ENCODE measurements at regions not wholly inside any gene's neighbourhood (a gene's known extent, or its start where the extent isn't known, plus 50 kb on each side); places are given as distances from the start of the nearest gene placed in this dataset.
A peak's percentile ranks its signal among the peaks of the same experiment; 100 is the strongest.

DNA sequence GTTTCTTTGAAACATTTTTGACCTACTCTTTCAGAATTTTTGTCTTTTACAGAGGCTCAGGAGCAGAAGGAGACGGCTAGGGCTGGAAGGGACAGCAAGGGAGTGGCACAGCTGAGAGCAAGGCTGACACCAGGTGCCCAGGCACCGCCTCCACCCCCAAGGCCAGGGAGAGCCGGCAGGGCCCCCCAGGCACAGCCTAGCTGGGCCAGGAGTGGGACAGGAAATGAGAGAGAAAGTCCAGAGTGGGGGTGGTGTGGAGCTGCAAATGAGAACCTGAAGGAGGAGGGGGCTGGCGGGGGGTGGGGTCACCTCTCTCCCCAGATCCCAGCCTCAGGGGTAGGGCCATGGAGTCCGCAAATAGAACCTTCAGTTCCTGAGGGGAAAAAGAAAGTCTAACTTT, 236.7 kb downstream of the CDC5L start:
- DNase-seq (ENCODE audit: low read depth), result no peak
- no peak for TF ChIP-seq CTCF (conservative IDR thresholded peaks at IDR 0.05; ENCODE audit: low read depth, low read length)
- no peak overlapping the region for H3K4me3 ChIP-seq (ENCODE audit: low read depth, low read length)

- no peak for TF ChIP-seq CTCF (conservative IDR thresholded peaks at IDR 0.05; ENCODE audit: low read depth, low read length)
- no peak overlapping the region for H3K4me3 ChIP-seq (ENCODE audit: low read depth, low read length)
- DNase-seq (ENCODE audit: low read depth), result no peak
Observed at GRCh38 chr6:44624936-44625573, 237.5 kb downstream of the CDC5L start.

GRCh38 chr6:44625996-44626395, 238.5 kb downstream of the CDC5L start:
- no peak for DNase-seq (ENCODE audit: low read depth)
- no peak for TF ChIP-seq CTCF (conservative IDR thresholded peaks at IDR 0.05; ENCODE audit: low read depth, low read length)
- no peak overlapping the region for H3K4me3 ChIP-seq (ENCODE audit: low read depth, low read length)

GRCh38 chr6:44626616-44627015, 239.1 kb downstream of the CDC5L start:
- no peak for TF ChIP-seq CTCF (conservative IDR thresholded peaks at IDR 0.05; ENCODE audit: low read depth, low read length)

GRCh38 chr6:44627091-44627882, 239.8 kb downstream of the CDC5L start:
- H3K4me3 ChIP-seq (ENCODE audit: low read depth, low read length), result no peak overlapping the region
- DNase-seq (ENCODE audit: low read depth), result no peak
- peak; percentile 9 for TF ChIP-seq CTCF (conservative IDR thresholded peaks at IDR 0.05; ENCODE audit: low read depth, low read length)

More at GRCh38 chr6:44626616-44627015, 239.1 kb downstream of the CDC5L start:
- no peak overlapping the region for H3K4me3 ChIP-seq (ENCODE audit: low read depth, low read length)
- no peak for DNase-seq (ENCODE audit: low read depth)

GRCh38 chr6:44627883-44628271, 240.4 kb downstream of the CDC5L start:
- no peak overlapping the region for H3K4me3 ChIP-seq (ENCODE audit: low read depth, low read length)
- no peak for TF ChIP-seq CTCF (conservative IDR thresholded peaks at IDR 0.05; ENCODE audit: low read depth, low read length)
- DNase-seq (ENCODE audit: low read depth), result no peak

- no peak for TF ChIP-seq CTCF (conservative IDR thresholded peaks at IDR 0.05; ENCODE audit: low read depth, low read length)
- no peak for DNase-seq (ENCODE audit: low read depth)
- H3K4me3 ChIP-seq (ENCODE audit: low read depth, low read length), result no peak overlapping the region
Observed at GRCh38 chr6:44628347-44628746, 240.8 kb downstream of the CDC5L start.

Data from choroid plexus epithelial cell (primary cell).